Duodenal mucosa (tissue), 2 donors: ENCODE measurements at regions not wholly inside any gene's neighbourhood (a gene's known extent, or its start where the extent isn't known, plus 50 kb on each side); places are given as distances from the start of the nearest gene placed in this dataset.
"Not testable (repeated sequence)": the region's sequence is repeated elsewhere in the genome, so short reads cannot be mapped to it uniquely, and the experiment has no call there.

ENCODE experiments used
- H3K27ac ChIP-seq: one replicate; pipeline ENCODE4 v1.7.0; 2013; ENCODE audit warnings: low read depth, low read length
- H3K27me3 ChIP-seq, 2 donors: one replicate each; pipeline ENCODE4 v1.7.0; 2013; ENCODE audit warnings: low read length in 2 of 2, control low read depth in 1 of 2; ENCODE audit not compliant: insufficient read depth in 2 of 2, control insufficient read depth in 1 of 2
- H3K36me3 ChIP-seq, 2 donors: one replicate each; pipeline ENCODE4 v1.7.0; 2013; ENCODE audit warnings: low read length in 2 of 2, control low read depth in 1 of 2; ENCODE audit not compliant: insufficient read depth in 2 of 2, control insufficient read depth in 1 of 2
- H3K4me1 ChIP-seq, 2 donors: one replicate each; pipeline ENCODE4 v1.7.0; 2013; ENCODE audit warnings: low read length in 2 of 2, control low read depth in 1 of 2; ENCODE audit not compliant: insufficient read depth in 2 of 2, control insufficient read depth in 1 of 2
- H3K4me3 ChIP-seq, 2 donors: one replicate each; pipeline ENCODE4 v1.7.0; 2013; ENCODE audit warnings: low read length in 2 of 2, low read depth in 1 of 2
- H3K9ac ChIP-seq, 2 donors: one replicate each; pipeline ENCODE4 v1.7.0; 2013; ENCODE audit warnings: low read length in 2 of 2, low read depth in 1 of 2
- H3K9me3 ChIP-seq, 2 donors: one replicate each; pipeline ENCODE4 v1.7.0; 2013; ENCODE audit warnings: low read length in 2 of 2, control low read depth in 1 of 2; ENCODE audit not compliant: control insufficient read depth in 1 of 2

DNA sequence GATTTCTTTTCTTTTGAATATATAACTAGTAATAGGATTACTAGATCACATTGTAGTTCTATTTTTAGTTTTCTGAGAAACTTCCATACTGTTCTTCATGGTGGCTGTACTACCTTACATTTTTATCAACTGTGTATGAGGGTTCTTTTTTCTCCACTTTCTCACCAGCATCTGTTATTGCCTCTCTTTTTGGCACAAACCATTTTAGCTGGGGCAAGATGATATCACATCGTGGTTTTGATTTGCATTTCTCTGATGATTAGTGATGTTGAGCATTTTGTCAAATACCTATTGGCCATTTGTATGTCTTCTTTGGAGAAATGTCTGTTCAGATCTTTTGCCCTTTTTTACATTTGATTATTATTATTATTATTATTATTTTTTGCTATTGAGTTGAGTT, 86.1 kb upstream of the TCF21 start:
- Histone ChIP-seq H3K27me3 (no peaks in the 10 kb centered on the region), H3K36me3 (no peaks in the 10 kb centered on the region), H3K27ac (no peak overlapping the region), H3K4me1 (no peaks in the 10 kb centered on the region), H3K9ac (no peak overlapping the region), H3K4me3 (no peak overlapping the region), H3K9me3 (no peaks in the 10 kb centered on the region)

DNA sequence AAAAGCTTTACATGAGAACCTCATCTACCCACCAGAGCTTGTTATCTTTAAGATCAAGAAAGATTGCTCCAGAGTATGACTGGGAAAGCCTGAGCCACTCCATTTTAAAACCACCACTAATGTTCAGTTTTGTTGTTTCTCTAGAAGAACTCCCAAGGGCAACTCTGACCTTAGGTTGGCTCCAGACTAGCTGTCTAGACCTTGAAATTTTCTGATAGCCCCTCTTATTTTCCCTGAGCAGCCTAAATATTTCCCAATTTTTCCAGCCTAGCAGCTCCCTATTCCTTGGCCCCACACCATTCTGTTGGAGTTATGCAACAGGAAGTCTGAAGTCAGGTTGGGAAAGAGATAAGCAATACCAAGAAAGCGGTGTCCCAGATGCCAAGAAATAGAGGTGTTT, 84.6 kb upstream of the TCF21 start:
- no peak overlapping the region for H3K9ac ChIP-seq
- no peak overlapping the region for H3K4me3 ChIP-seq
- no peaks in the 10 kb centered on the region for H3K4me1 ChIP-seq
- no peaks in the 10 kb centered on the region for H3K27me3 ChIP-seq
- no peaks in the 10 kb centered on the region for H3K36me3 ChIP-seq
- H3K9me3 ChIP-seq = no peaks in the 10 kb centered on the region
- no peak overlapping the region for H3K27ac ChIP-seq

DNA sequence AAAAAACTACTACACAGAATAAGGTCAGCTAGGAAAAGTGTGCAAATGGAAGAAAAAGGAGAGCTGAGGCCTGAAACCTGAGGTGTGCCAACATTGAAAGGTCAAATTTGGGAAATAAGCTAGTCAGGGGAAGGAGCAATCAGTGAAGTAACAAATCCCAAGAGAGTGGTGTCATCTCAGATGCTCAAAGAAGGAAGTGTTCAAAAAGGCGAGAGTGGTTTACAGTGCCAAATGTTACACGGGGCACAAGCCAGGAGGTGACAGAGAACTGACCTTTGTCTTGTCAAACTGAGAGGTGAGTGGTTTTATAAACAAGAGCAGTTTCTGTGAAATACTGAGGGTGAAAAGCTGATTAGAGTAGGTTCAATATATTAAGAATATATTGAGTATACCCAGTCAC, 83.0 kb upstream of the TCF21 start:
- Histone ChIP-seq H3K9ac (no peak overlapping the region), H3K9me3 (no peaks in the 10 kb centered on the region), H3K36me3 (no peaks in the 10 kb centered on the region), H3K4me1 (no peaks in the 10 kb centered on the region), H3K27me3 (no peaks in the 10 kb centered on the region), H3K4me3 (no peak overlapping the region), H3K27ac (no peak overlapping the region)

DNA sequence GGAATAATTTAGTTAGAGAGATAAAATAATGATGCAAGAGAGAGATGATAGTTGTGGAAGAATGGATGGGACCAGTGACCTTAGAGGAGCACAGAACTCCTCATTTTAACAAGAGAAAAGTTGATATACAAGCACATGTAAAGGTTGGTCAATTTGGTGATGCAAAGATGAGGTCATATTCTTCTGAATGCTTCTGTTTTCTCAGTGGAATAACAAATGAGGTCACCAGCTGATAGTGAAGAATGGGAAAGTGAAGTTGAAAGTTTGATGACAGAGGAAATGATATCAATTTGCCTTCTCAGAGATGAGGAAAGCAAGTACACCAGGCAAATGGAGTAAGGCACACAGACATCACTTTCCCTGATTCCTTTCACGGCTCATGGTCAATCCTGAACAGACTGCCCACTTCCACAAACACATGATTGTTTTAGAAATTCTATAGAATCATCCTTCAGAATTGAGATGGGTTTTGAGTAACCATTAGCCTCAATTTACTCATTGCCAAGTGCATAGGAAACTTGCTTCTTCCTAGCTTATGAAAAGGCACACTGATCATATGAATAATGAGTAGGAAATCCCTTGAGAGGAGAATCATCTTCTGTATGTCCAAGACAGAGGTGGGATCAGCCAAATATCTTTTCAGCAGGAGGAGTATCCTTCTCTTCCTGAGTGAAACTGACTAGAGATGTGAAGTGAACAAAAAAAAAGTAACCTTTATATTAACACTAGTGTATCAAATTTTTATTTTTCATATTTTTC, 82.4 kb upstream of the TCF21 start:
- H3K9ac ChIP-seq = no peak overlapping the region
- H3K4me3 ChIP-seq = no peak overlapping the region
- H3K27me3 ChIP-seq = no peaks in the 10 kb centered on the region
- no peaks in the 10 kb centered on the region for H3K36me3 ChIP-seq
- no peaks in the 10 kb centered on the region for H3K9me3 ChIP-seq
- H3K27ac ChIP-seq = no peak overlapping the region
- no peaks in the 10 kb centered on the region for H3K4me1 ChIP-seq

DNA sequence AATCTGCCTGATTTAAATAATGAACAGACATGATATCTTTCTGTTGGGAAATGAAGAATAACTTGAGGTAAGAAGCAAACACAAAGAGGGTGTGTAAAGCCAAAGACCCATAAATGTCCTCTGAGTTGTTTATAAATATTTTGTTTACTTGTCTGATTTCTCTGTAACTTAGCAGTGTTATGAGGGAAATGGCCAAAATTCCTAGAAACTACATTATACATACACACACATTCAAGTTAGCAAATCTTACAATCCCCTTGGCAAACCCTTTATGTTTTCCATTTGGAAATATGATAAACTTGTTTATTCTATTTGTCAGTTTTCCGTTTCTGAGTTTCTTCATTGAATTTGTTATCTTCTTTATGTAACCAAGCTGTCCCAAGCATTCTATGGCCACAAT, 81.4 kb upstream of the TCF21 start:
- H3K9me3 ChIP-seq = no peaks in the 10 kb centered on the region
- H3K27ac ChIP-seq = no peak overlapping the region
- no peaks in the 10 kb centered on the region for H3K27me3 ChIP-seq
- no peak overlapping the region for H3K4me3 ChIP-seq
- H3K36me3 ChIP-seq = no peaks in the 10 kb centered on the region
- no peak overlapping the region for H3K9ac ChIP-seq
- H3K4me1 ChIP-seq = no peaks in the 10 kb centered on the region

DNA sequence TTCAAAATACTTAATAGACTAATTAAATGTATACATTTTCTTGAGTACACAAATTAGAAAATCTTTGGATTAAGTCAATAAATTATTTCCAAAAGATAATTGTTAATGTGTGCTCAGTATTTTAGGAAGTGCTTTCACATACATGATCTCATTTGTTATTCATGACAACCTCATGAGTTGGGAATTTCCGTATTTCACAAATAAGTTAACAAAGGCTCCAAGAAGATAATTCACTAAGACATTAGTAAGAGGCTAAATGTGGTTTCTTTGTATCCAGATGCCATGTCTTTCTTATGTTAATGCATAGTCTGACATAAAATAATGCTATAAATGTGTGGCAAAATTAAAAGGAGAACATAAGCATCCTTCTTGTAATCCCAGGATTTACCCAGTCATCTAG, 79.5 kb upstream of the TCF21 start:
- Histone ChIP-seq H3K27ac (no peak overlapping the region), H3K9ac (no peak overlapping the region), H3K9me3 (no peaks in the 10 kb centered on the region), H3K27me3 (no peaks in the 10 kb centered on the region), H3K4me3 (no peak overlapping the region), H3K4me1 (no peaks in the 10 kb centered on the region), H3K36me3 (no peaks in the 10 kb centered on the region)

DNA sequence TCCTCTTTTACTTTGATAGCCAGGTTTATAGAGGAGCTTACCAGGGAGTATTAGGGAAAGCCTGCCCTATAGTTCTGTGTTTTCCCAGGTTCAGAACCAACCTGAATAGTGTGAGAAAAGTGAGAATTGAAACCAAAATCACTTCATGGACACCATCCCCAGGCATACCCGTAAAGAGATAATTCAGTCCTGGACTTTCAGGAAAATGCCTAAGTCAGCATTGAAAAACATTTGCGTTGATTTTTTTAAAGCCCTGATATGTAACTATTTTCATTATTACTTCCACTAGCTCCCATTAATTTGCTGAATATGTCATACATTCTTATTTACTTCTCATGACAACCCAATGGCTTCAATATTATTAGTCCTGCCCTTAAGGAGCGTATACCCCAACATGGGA, 77.4 kb upstream of the TCF21 start:
- no peak overlapping the region for H3K4me3 ChIP-seq
- H3K4me1 ChIP-seq = no peaks in the 10 kb centered on the region
- H3K27ac ChIP-seq = no peak overlapping the region
- no peaks in the 10 kb centered on the region for H3K27me3 ChIP-seq
- no peaks in the 10 kb centered on the region for H3K9me3 ChIP-seq
- H3K9ac ChIP-seq = no peak overlapping the region
- H3K36me3 ChIP-seq = no peaks in the 10 kb centered on the region

DNA sequence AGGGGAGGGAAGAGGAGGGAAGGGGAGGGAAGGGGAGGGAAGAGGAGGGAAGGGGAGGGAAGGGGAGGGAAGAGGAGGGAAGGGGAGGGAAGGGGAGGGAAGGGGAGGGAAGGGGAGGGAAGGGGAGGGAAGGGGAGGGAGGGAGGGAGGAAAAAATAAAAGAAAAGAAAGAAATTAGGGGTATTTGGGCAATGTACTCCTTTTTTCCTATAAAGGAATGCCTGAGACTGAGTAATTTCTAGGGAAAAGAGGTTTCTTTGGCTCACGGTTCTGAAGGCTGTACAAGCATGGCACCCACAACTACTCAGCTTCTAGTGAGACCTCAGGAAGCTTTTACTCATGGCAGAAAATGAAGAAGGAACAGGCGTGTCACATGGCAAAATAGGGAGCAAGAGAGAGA, 76.5 kb upstream of the TCF21 start:
- H3K36me3 ChIP-seq, H3K4me1 ChIP-seq, H3K27ac ChIP-seq, H3K27me3 ChIP-seq, H3K4me3 ChIP-seq, H3K9ac ChIP-seq, H3K9me3 ChIP-seq: not testable (repeated sequence)

DNA sequence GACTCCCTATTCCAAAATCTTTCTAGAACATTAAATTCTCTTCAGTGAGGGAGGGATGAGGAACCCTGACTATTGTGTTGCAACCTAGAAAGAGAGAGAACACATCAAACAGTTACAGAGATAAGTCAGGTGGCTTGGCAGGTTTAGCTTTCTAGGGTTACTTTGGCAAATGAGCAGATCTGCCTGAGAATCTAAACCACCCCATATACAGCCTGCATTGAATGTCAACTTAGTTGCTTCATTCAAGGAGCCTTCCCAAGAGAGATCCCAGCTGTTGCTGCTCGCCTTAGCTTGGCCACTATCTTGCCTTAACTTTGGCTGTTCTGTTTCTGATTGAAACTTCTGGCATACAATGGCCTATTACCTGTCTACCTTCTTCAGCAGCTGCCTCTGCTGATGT, 74.7 kb upstream of the TCF21 start:
- Histone ChIP-seq H3K9me3 (no peaks in the 10 kb centered on the region), H3K4me3 (no peak overlapping the region), H3K4me1 (no peaks in the 10 kb centered on the region), H3K27ac (no peak overlapping the region), H3K36me3 (no peaks in the 10 kb centered on the region), H3K27me3 (no peaks in the 10 kb centered on the region), H3K9ac (no peak overlapping the region)

DNA sequence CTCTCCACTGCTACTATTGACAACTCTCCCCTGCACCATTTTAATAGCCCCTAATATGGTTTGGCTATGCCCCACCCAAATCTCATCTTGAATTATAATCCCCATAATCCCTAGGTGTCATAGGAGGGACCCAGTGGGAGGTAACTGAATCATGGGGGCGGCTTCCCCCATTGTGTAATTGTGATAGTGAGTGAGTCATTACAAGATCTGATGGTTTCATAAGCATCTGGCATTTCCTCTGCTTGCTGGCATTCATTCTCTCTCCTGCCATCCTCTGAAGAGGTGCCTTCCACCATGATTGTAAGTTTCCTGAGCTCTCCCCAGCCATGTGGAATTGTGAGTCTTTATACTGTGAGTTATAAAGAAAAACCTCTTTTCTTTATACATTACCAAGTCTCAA, 74.1 kb upstream of the TCF21 start:
- Histone ChIP-seq H3K36me3 (no peaks in the 10 kb centered on the region), H3K27ac (no peak overlapping the region), H3K4me1 (no peaks in the 10 kb centered on the region), H3K9ac (no peak overlapping the region), H3K4me3 (no peak overlapping the region), H3K27me3 (no peaks in the 10 kb centered on the region), H3K9me3 (no peaks in the 10 kb centered on the region)

DNA sequence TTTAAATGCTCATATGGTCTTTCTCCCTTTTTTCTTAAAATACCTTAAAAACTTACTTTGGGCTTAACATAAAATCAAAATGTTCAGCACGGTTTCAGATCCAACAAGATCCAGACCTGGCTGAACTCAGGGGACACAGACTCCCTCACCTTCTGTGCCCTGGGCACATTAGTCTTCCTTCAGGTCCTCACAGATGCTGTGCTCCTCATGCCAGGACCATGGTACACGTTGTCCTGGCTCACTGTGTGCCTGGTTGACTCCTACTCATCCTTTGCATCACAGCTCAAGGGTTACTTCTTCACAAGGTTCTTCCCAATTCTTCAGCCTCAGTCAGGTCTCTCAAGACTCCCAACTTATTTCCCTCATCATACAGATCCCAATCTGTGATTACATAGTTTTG, 73.6 kb upstream of the TCF21 start:
- Histone ChIP-seq H3K9me3 (no peaks in the 10 kb centered on the region), H3K4me1 (no peaks in the 10 kb centered on the region), H3K9ac (no peak overlapping the region), H3K36me3 (no peaks in the 10 kb centered on the region), H3K27ac (no peak overlapping the region), H3K4me3 (no peak overlapping the region), H3K27me3 (no peaks in the 10 kb centered on the region)
